Trophoblast cell (in vitro differentiated cells and primary cell): ENCODE measurements at regions not wholly inside any gene's neighbourhood (a gene's known extent, or its start where the extent isn't known, plus 50 kb on each side); places are given as distances from the start of the nearest gene placed in this dataset.

Experiments
- DNase-seq, 2 donors: peaks; one replicate each; pipeline ENCODE4 v3.0.0-alpha.2; 2016
- H2AFZ ChIP-seq: 2 replicates; pipeline ENCODE4 v1.6.1; 2013; ENCODE audit warnings: low read length, moderate library complexity, mild to moderate bottlenecking; ENCODE audit not compliant: insufficient read depth, poor library complexity
- H2AK5ac ChIP-seq: 2 replicates; pipeline ENCODE4 v1.6.1; 2013; ENCODE audit warnings: mild to moderate bottlenecking, low read length
- H2BK120ac ChIP-seq: 2 replicates; pipeline ENCODE4 v1.6.1; 2013; ENCODE audit warnings: low read length, mild to moderate bottlenecking, moderate library complexity; ENCODE audit not compliant: insufficient read depth, poor library complexity
- H2BK12ac ChIP-seq: 2 replicates; pipeline ENCODE4 v1.6.1; 2013; ENCODE audit warnings: mild to moderate bottlenecking, low read length, moderate library complexity
- H2BK5ac ChIP-seq: 2 replicates; pipeline ENCODE4 v1.6.1; 2013; ENCODE audit warnings: low read length, low read depth, moderate library complexity, mild to moderate bottlenecking; ENCODE audit not compliant: poor library complexity
- H3K14ac ChIP-seq: 2 replicates; pipeline ENCODE4 v1.6.1; 2013; ENCODE audit warnings: mild to moderate bottlenecking, low read length
- H3K18ac ChIP-seq: 2 replicates; pipeline ENCODE4 v1.6.1; 2013; ENCODE audit warnings: mild to moderate bottlenecking, low read length
- H3K23ac ChIP-seq: 2 replicates; pipeline ENCODE4 v1.6.1; 2013; ENCODE audit warnings: low read length
- H3K27ac ChIP-seq: 2 replicates; pipeline ENCODE4 v1.5.1; 2013; ENCODE audit warnings: low read depth, mild to moderate bottlenecking, inconsistent platforms, low read length, moderate library complexity
- H3K27me3 ChIP-seq: 2 replicates; pipeline ENCODE4 v1.6.1; 2013; ENCODE audit warnings: inconsistent platforms, mild to moderate bottlenecking, low read length, moderate library complexity; ENCODE audit not compliant: insufficient read depth
- H3K36me3 ChIP-seq, 2 experiments: 1 replicate in 1 of 2; 2 replicates in 1 of 2; pipeline ENCODE4 v1.6.1; 2013; ENCODE audit warnings: low read length in 2 of 2, mild to moderate bottlenecking in 2 of 2, moderate library complexity in 1 of 2; ENCODE audit not compliant: insufficient read depth in 2 of 2, control insufficient read depth in 1 of 2
- H3K4ac ChIP-seq: 2 replicates; pipeline ENCODE4 v1.6.1; 2013; ENCODE audit warnings: low read depth, mild to moderate bottlenecking, low read length, moderate library complexity
- H3K4me1 ChIP-seq, 2 experiments: 1 replicate in 1 of 2; 2 replicates in 1 of 2; pipeline ENCODE4 v1.6.1; 2013; ENCODE audit warnings: low read length in 2 of 2, mild to moderate bottlenecking in 2 of 2, moderate library complexity in 1 of 2; ENCODE audit not compliant: insufficient read depth in 2 of 2, control insufficient read depth in 1 of 2
- H3K4me2 ChIP-seq: 2 replicates; pipeline ENCODE4 v1.6.1; 2013; ENCODE audit warnings: inconsistent platforms, mild to moderate bottlenecking, low read length, moderate library complexity
- H3K4me3 ChIP-seq: 2 replicates; pipeline ENCODE4 v1.5.1; 2013; ENCODE audit warnings: mild to moderate bottlenecking, low read depth, low read length, inconsistent platforms
- H3K79me1 ChIP-seq: one replicate; pipeline ENCODE4 v1.6.1; 2013; ENCODE audit warnings: low read length
- H3K79me2 ChIP-seq: 2 replicates; pipeline ENCODE4 v1.6.1; 2013; ENCODE audit warnings: low read length, mild to moderate bottlenecking; ENCODE audit not compliant: control insufficient read depth, insufficient read depth, poor library complexity
- H3K9ac ChIP-seq: 2 replicates; pipeline ENCODE4 v1.6.1; 2013; ENCODE audit warnings: mild to moderate bottlenecking, low read length
- H3K9me3 ChIP-seq: 2 replicates; pipeline ENCODE4 v1.6.1; 2013; ENCODE audit warnings: low read depth, mild to moderate bottlenecking, control low read depth, inconsistent platforms, low read length; ENCODE audit not compliant: insufficient read depth
- H4K12ac ChIP-seq: 2 replicates; pipeline ENCODE4 v1.6.1; 2013; ENCODE audit warnings: low read depth, mild to moderate bottlenecking, low read length, moderate library complexity
- H4K8ac ChIP-seq: 2 replicates; pipeline ENCODE4 v1.6.1; 2013; ENCODE audit warnings: low read depth, mild to moderate bottlenecking, low read length, moderate library complexity
- H4K91ac ChIP-seq: one replicate; pipeline ENCODE4 v1.6.1; 2013; ENCODE audit warnings: low read depth, mild to moderate bottlenecking, low read length, moderate library complexity
- WGBS: extraction: QIAGEN DNeasy Blood & Tissue Kit; methylation state at CpG from one replicate; pipeline ENCODE4 v1.1.7; 2013; ENCODE audit warnings: missing lambda C conversion rate; ENCODE audit not compliant: insufficient read length, insufficient coverage; ENCODE audit errors: extremely low coverage; 5-methylcytosine and 5-hydroxymethylcytosine counted together

DNA sequence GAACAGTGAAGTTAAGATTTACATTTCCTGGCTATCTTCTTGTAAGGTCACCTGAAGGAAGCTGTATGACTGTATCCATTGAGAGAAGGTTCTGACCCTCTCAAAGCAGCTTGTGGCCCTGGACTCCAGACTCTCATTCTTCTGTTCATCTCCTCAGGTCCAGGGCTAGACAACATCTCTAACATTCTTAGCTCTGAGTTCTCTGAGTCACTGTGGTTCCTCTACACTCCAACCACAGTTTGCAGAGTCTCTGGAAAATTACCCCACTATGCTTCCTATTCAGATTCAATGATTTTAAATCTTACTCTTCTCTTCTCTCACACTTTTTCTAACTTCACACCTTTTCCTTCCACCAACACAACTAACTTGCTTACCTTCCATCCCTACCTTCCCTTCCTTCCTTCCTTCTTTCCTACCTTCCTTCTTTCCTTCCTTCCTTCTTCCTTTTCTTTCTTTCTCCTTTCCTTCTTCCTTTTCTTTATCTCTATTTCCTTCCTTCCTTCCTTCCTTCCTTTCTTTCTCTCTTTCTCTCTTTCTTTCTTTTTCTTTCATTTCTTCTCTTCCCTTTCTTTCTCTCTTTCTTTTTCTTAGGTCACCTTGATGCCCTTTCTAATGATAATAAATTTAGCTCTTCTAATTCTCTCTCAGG lies 824.3 kb upstream of the ZEB2 start:
- no peak overlapping the region for H2BK120ac ChIP-seq
- H3K79me1 ChIP-seq: no peaks in the 10 kb centered on the region
- no peak overlapping the region for H2BK12ac ChIP-seq

DNA sequence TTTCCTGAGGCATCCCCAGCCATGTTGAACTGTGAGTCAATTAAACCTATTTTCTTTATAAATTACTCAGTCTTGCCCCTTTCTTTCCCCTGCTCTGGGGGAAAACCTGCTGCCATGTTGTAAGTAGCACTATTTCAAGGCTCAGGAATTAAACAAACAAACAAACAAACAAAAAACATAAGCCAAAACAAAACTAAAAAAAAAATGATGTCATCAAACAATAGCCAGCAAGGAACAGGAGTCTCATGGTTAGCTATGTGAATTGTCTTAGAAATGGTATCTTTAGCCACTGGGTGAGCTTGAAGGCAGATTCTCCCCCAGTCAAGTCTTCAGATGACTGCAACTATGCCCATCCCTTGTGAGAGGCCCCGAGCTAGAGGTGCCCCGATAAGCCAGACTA lies 823.4 kb upstream of the ZEB2 start:
- H3K27me3 ChIP-seq: no peaks in the 10 kb centered on the region
- no peak overlapping the region for H3K4me3 ChIP-seq
- no peaks in the 10 kb centered on the region for H3K79me1 ChIP-seq
- H3K36me3 ChIP-seq: no peaks in the 10 kb centered on the region
- H3K9me3 ChIP-seq: no peaks in the 10 kb centered on the region
- H2BK5ac ChIP-seq: no peak overlapping the region
- no peak overlapping the region for H2BK120ac ChIP-seq
- no peak overlapping the region for H3K4me2 ChIP-seq
- no peak for DNase-seq
- H2AFZ ChIP-seq: no peak overlapping the region
- WGBS: no CpG with 5 or more reads among the region's 2 CpGs
- no peak overlapping the region for H3K9ac ChIP-seq
- no peak overlapping the region for H2AK5ac ChIP-seq
- no peak overlapping the region for H3K23ac ChIP-seq
- no peak overlapping the region for H4K91ac ChIP-seq
- H2BK12ac ChIP-seq: no peak overlapping the region
- H3K4me1 ChIP-seq: no peaks in the 10 kb centered on the region
- no peak overlapping the region for H4K12ac ChIP-seq
- H3K79me2 ChIP-seq: no peaks in the 10 kb centered on the region
- no peak overlapping the region for H3K4ac ChIP-seq
- no peak overlapping the region for H3K14ac ChIP-seq
- H4K8ac ChIP-seq: no peak overlapping the region
- no peak overlapping the region for H3K18ac ChIP-seq
- no peak overlapping the region for H3K27ac ChIP-seq

More for the DNA sequence above, 824.3 kb upstream of the ZEB2 start:
- Histone ChIP-seq H3K14ac (no peak overlapping the region), H3K18ac (no peak overlapping the region), H3K27me3 (no peaks in the 10 kb centered on the region), H3K36me3 (no peaks in the 10 kb centered on the region), H2BK5ac (no peak overlapping the region), H3K27ac (no peak overlapping the region), H4K8ac (no peak overlapping the region), H3K79me2 (no peaks in the 10 kb centered on the region), H3K4ac (no peak overlapping the region), H3K4me2 (no peak overlapping the region), H3K9ac (no peak overlapping the region), H3K23ac (no peak overlapping the region), H2AFZ (no peak overlapping the region), H4K12ac (no peak overlapping the region), H4K91ac (no peak overlapping the region), H3K4me3 (no peak overlapping the region), H2AK5ac (no peak overlapping the region), H3K4me1 (no peaks in the 10 kb centered on the region), H3K9me3 (no peaks in the 10 kb centered on the region)
- no peak for DNase-seq

DNA sequence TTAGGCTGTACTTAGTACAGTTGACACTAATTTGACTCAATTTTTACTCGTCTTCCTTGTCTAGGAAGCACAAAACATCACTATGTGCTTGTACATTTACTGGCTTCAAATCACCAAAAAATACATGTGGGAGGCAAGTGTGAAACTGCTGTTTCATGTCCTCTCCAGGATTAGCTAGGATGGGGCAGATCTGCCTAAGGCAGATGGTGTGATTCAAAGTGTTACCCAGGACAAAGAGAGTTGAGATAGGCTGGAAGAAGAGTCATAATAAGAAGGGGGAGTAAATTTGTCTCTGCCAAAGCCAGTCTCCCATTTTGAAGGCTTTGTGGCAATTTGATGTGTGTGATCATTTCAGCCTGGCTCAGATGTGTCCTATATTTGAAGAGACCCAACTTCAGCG lies 821.6 kb upstream of the ZEB2 start:
- no peaks in the 10 kb centered on the region for H3K79me1 ChIP-seq
- no peaks in the 10 kb centered on the region for H3K4me1 ChIP-seq
- H2BK12ac ChIP-seq: no peak overlapping the region
- H3K23ac ChIP-seq: no peak overlapping the region
- no peak overlapping the region for H4K12ac ChIP-seq
- no peak overlapping the region for H2AK5ac ChIP-seq
- no peaks in the 10 kb centered on the region for H3K36me3 ChIP-seq
- H3K14ac ChIP-seq: no peak overlapping the region
- H2BK5ac ChIP-seq: no peak overlapping the region
- no peak overlapping the region for H2AFZ ChIP-seq
- no peak overlapping the region for H3K4ac ChIP-seq
- DNase-seq: no peak
- H3K4me3 ChIP-seq: no peak overlapping the region
- no peaks in the 10 kb centered on the region for H3K79me2 ChIP-seq
- no CpG with 5 or more reads among the region's 2 CpGs for WGBS
- H3K27ac ChIP-seq: no peak overlapping the region
- H4K91ac ChIP-seq: no peak overlapping the region
- H4K8ac ChIP-seq: no peak overlapping the region
- H3K9me3 ChIP-seq: no peaks in the 10 kb centered on the region
- H2BK120ac ChIP-seq: no peak overlapping the region
- no peaks in the 10 kb centered on the region for H3K27me3 ChIP-seq
- H3K9ac ChIP-seq: no peak overlapping the region
- no peak overlapping the region for H3K18ac ChIP-seq
- H3K4me2 ChIP-seq: no peak overlapping the region

DNA sequence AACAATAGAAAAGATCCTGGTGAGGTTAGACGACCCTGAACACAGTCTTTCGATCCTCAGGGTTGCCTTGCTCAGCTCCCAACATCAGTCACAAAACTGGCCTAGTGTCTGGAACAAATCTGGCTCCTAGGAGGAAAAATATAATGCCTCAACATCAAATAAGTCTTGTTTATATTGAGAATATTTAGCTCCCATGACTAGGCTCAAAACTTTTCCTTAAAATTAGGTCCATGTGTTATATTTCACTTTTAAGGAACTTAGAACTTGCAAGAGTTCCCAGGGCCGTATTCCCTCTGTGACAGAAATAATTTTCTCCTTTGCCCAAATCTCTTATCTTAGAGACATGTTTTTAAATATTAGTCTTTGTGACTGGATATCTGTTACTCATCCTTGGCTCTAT lies 819.7 kb upstream of the ZEB2 start:
- Histone ChIP-seq H3K79me1 (no peaks in the 10 kb centered on the region), H3K14ac (no peak overlapping the region), H3K27ac (no peak overlapping the region), H3K4me1 (no peaks in the 10 kb centered on the region), H3K4ac (no peak overlapping the region), H3K4me2 (no peak overlapping the region), H3K9me3 (no peaks in the 10 kb centered on the region), H3K27me3 (no peaks in the 10 kb centered on the region), H3K18ac (no peak overlapping the region), H2BK5ac (no peak overlapping the region), H2BK120ac (no peak overlapping the region), H2AK5ac (no peak overlapping the region), H3K4me3 (no peak overlapping the region), H4K8ac (no peak overlapping the region), H2BK12ac (no peak overlapping the region), H4K12ac (no peak overlapping the region), H2AFZ (no peak overlapping the region), H3K9ac (no peak overlapping the region), H3K23ac (no peak overlapping the region), H3K79me2 (no peaks in the 10 kb centered on the region), H4K91ac (no peak overlapping the region), H3K36me3 (no peaks in the 10 kb centered on the region)
- WGBS: no CpG with 5 or more reads among the region's 3 CpGs
- no peak for DNase-seq
